PFSK-1 (cell line): ENCODE measurements at regions not wholly inside any gene's neighbourhood (a gene's known extent, or its start where the extent isn't known, plus 50 kb on each side); places are given as distances from the start of the nearest gene placed in this dataset.

Experiments used
- FOXP2 ChIP-seq: optimal IDR thresholded peaks from 2 replicates; pipeline ENCODE3; 2011; ENCODE audit warnings: borderline replicate concordance, control low read depth, inconsistent platforms; ENCODE audit not compliant: insufficient read depth; ENCODE audit errors: extremely low read length, extremely low read depth
- POLR2AphosphoS5 ChIP-seq: IDR thresholded peaks from 2 replicates; pipeline ENCODE4 v1.6.1; 2012; ENCODE audit warnings: low read depth, mild to moderate bottlenecking, control low read depth, low read length, moderate library complexity
- SIN3A ChIP-seq: IDR thresholded peaks from 2 replicates; pipeline ENCODE4 v1.6.1; 2012; ENCODE audit warnings: mild to moderate bottlenecking, low read length, moderate library complexity, borderline replicate concordance; ENCODE audit not compliant: insufficient read depth
- TAF1 ChIP-seq: IDR thresholded peaks from 2 replicates; pipeline ENCODE4 v1.6.1; 2012; ENCODE audit warnings: low read length, control low read depth, borderline replicate concordance; ENCODE audit not compliant: insufficient read depth
- TF ChIP-seq, protein P1 (sequence below), 2 experiments: IDR thresholded peaks; 2 replicates each; pipeline versions ENCODE4 v1.6.1 to v1.8.0; 2011 to 2012; ENCODE audit warnings: low read depth in 2 of 2, low read length in 2 of 2, control low read depth in 1 of 2, inconsistent platforms in 1 of 2, mild to moderate bottlenecking in 1 of 2, moderate library complexity in 1 of 2; ENCODE audit not compliant: insufficient read depth in 1 of 2

DNA sequence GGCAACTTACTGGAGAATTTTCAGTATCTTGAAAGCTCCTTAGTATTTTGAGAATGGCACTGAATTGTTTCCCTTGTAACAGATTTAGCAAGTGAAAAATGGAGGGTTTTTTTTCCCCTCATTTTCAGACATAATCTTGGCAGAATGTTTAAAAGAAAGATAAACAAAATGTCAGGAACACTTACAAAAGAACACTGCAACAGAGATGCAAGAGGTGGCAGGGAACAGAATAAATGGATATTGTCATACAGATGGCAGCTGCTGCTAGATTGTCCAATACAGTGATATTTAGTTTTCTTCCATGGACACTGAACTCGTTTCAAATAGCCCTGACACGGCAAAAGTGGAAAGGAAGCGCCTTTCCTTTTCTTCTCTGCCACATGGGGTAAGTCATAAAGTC lies 76.9 kb upstream of the ZNF608 start:
- TF ChIP-seq SIN3A: no peak
- TF ChIP-seq FOXP2: no peak
- TF ChIP-seq, protein P1, sequence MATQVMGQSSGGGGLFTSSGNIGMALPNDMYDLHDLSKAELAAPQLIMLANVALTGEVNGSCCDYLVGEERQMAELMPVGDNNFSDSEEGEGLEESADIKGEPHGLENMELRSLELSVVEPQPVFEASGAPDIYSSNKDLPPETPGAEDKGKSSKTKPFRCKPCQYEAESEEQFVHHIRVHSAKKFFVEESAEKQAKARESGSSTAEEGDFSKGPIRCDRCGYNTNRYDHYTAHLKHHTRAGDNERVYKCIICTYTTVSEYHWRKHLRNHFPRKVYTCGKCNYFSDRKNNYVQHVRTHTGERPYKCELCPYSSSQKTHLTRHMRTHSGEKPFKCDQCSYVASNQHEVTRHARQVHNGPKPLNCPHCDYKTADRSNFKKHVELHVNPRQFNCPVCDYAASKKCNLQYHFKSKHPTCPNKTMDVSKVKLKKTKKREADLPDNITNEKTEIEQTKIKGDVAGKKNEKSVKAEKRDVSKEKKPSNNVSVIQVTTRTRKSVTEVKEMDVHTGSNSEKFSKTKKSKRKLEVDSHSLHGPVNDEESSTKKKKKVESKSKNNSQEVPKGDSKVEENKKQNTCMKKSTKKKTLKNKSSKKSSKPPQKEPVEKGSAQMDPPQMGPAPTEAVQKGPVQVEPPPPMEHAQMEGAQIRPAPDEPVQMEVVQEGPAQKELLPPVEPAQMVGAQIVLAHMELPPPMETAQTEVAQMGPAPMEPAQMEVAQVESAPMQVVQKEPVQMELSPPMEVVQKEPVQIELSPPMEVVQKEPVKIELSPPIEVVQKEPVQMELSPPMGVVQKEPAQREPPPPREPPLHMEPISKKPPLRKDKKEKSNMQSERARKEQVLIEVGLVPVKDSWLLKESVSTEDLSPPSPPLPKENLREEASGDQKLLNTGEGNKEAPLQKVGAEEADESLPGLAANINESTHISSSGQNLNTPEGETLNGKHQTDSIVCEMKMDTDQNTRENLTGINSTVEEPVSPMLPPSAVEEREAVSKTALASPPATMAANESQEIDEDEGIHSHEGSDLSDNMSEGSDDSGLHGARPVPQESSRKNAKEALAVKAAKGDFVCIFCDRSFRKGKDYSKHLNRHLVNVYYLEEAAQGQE (IDR thresholded peaks at IDR 0.05; ENCODE audit: insufficient read depth in 1 of 2, low read depth in 2 of 2, low read length in 2 of 2): no peak
- TF ChIP-seq POLR2AphosphoS5: no peak
- no peak for TF ChIP-seq TAF1

DNA sequence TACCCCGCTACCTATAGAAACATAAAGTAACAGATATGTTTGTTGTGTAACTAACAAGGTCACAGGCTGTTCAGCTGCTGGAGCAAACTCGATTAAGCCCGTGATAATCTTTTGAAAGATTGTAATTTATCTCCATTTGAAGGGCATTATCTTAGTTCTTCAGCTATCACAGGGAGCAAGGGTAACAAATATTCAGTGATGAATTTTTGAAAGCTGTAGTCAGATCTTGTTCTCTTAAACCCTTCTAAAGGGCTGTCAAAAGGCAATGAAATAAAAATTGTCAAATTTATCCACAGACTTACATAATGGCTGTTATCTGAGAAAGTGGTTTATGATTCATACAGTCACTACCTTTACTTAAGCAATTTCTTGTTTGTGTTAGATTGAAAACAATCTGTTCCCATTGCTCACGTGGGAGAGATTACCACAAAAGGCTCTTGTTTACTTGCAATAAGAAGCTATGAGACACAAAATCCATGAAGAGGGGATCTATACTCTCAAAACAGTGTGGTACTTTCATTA lies 78.3 kb upstream of the ZNF608 start:
- TF ChIP-seq TAF1 (no peak), FOXP2 (no peak), SIN3A (no peak), POLR2AphosphoS5 (no peak)
- TF ChIP-seq, protein P1 (IDR thresholded peaks at IDR 0.05; ENCODE audit: insufficient read depth in 1 of 2, low read depth in 2 of 2, low read length in 2 of 2): no peak

DNA sequence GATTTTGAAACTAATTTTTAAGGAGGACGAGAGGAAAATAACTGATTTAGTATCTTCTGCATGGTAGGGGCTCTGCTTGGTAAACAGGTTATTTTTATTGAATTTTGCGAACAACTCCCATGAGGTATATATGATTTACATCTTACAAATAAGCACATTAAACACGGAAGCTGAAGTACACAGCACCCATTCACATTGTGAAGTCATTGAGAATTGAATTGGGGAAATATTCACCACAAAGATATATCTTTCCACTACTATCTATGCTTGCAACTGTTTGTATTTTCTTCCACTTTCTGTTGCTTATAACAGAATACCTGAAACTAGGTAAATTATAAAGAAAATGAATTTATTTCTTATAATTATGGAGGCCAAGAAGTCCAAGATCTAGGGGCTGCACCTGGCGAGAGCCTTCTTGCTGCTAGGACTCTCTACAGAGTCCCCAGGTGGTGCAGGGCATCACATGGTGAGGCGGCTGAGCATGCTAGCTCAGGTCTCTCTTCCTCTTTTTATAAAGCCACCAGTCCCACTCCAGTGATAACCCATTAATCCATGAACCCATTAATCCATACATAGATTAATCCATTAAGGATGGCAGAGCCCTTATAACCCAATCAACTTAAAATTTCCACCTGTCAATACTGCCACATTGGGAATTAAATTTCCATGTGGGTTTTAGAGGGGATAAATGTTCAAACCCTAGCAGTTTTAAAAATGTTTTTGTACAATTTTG lies 79.0 kb upstream of the ZNF608 start:
- TF ChIP-seq SIN3A (no peak), POLR2AphosphoS5 (no peak), FOXP2 (no peak), TAF1 (no peak)
- TF ChIP-seq, protein P1 (IDR thresholded peaks at IDR 0.05; ENCODE audit: insufficient read depth in 1 of 2, low read depth in 2 of 2, low read length in 2 of 2): no peak

DNA sequence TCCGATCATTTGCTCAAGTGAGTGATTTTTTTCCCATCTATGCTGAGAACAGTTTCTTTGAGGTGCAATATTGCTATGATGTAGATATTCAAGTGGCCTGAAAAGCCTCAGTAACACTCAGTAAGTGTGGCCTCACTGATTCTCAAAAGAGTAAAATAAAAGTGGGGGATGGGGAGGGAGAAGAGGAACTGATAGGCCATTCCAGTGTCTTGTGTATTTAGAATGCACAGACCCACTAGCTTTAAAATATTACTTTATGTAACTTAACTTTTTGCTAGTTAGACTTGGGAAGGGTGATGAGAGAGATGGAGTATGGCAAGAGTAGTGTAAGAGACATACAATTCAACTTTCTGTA lies 79.5 kb upstream of the ZNF608 start:
- TF ChIP-seq FOXP2 (no peak), SIN3A (no peak), POLR2AphosphoS5 (no peak), TAF1 (no peak)
- TF ChIP-seq, protein P1 (IDR thresholded peaks at IDR 0.05; ENCODE audit: insufficient read depth in 1 of 2, low read depth in 2 of 2, low read length in 2 of 2): no peak
